H1 (cell line): ENCODE measurements at regions not wholly inside any gene's neighbourhood (a gene's known extent, or its start where the extent isn't known, plus 50 kb on each side); places are given as distances from the start of the nearest gene placed in this dataset.

Source experiments
- CTCF ChIA-PET: fragments of 300-600 bp; sonication (Branson Sonifier 250); formaldehyde crosslinking; loops from one replicate; lab custom pipeline; 2021; ENCODE audit not compliant: partially characterized antibody; lab: Charles Lee
- POLR2A ChIA-PET: fragments of 300-600 bp; sonication (Branson Sonifier 250); formaldehyde crosslinking; loops from one replicate; lab custom pipeline; 2021; ENCODE audit warnings: inconsistent platforms; ENCODE audit not compliant: partially characterized antibody; lab: Charles Lee
- DNase-seq, 2 experiments: peaks; one replicate each; pipeline versions ENCODE4 v3.0.0 to v3.0.0-alpha.2; 2010 to 2022; ENCODE audit warnings: low spot score in 2 of 2, low read depth in 1 of 2, mixed read lengths in 1 of 2
- FAIRE-seq: peaks from 2 replicates; lab custom pipeline; 2011; peaks lifted over from hg19 to GRCh38; lab: Jason Lieb, UNC
- H2AFZ ChIP-seq: 2 replicates; pipeline ENCODE4 v1.8.1; 2012; ENCODE audit warnings: low read length, inconsistent platforms
- H2AK5ac ChIP-seq: 2 replicates; pipeline ENCODE4 v1.6.1; 2013; ENCODE audit warnings: low read depth, low read length
- H2BK120ac ChIP-seq: replicated peaks from 2 replicates; pipeline ENCODE3; 2013; ENCODE audit warnings: low read depth, low read length, inconsistent platforms
- H2BK12ac ChIP-seq: 2 replicates; pipeline ENCODE4 v1.6.1; 2013; ENCODE audit warnings: low read depth, low read length
- H2BK15ac ChIP-seq: 2 replicates; pipeline ENCODE4 v1.6.1; 2013; ENCODE audit warnings: low read length
- H2BK20ac ChIP-seq: 2 replicates; pipeline ENCODE4 v1.6.1; 2013; ENCODE audit warnings: low read length
- H2BK5ac ChIP-seq: 2 replicates; pipeline ENCODE4 v1.6.1; 2013; ENCODE audit warnings: low read depth, low read length
- H3K14ac ChIP-seq: 2 replicates; pipeline ENCODE4 v1.6.1; 2013; ENCODE audit warnings: inconsistent platforms; ENCODE audit not compliant: insufficient read length
- H3K18ac ChIP-seq: 2 replicates; pipeline ENCODE4 v1.6.1; 2013; ENCODE audit warnings: low read length; ENCODE audit errors: extremely low read depth
- H3K23ac ChIP-seq: 2 replicates; pipeline ENCODE4 v1.6.1; 2013; ENCODE audit warnings: inconsistent platforms; ENCODE audit not compliant: insufficient read length
- H3K23me2 ChIP-seq: 2 replicates; pipeline ENCODE4 v1.6.1; 2013; ENCODE audit warnings: low read depth, low read length
- H3K27ac ChIP-seq: 2 replicates; pipeline ENCODE4 v1.6.1; 2011; ENCODE audit warnings: low read depth, low read length, inconsistent platforms
- H3K27me3 ChIP-seq, 4 experiments: replicated peaks in 1 of 4; 1 replicate in 1 of 4; 2 replicates in 3 of 4; pipeline versions ENCODE4 v1.6.1 to v1.8.1; 2011 to 2013; ENCODE audit warnings: low read length in 3 of 4, mild to moderate bottlenecking in 3 of 4, inconsistent platforms in 2 of 4, mixed read lengths in 2 of 4, moderate library complexity in 1 of 4; ENCODE audit not compliant: control insufficient read depth in 3 of 4, insufficient read depth in 3 of 4; ENCODE audit errors: extremely low read depth in 1 of 4
- H3K36me3 ChIP-seq, 4 experiments: 2 replicates each; pipeline versions ENCODE4 v1.6.1 to v1.8.1; 2011 to 2013; ENCODE audit warnings: mild to moderate bottlenecking in 4 of 4, low read length in 3 of 4, moderate library complexity in 2 of 4, control low read depth in 1 of 4, inconsistent platforms in 1 of 4; ENCODE audit not compliant: insufficient read depth in 4 of 4, control insufficient read depth in 2 of 4
- H3K4ac ChIP-seq: replicated peaks from 2 replicates; pipeline ENCODE3; 2013; ENCODE audit warnings: low read length, low read depth, mixed read lengths, inconsistent platforms; ENCODE audit not compliant: insufficient read length
- H3K4me1 ChIP-seq, 4 experiments: replicated peaks in 1 of 4; 1 replicate in 1 of 4; 2 replicates in 3 of 4; pipeline versions ENCODE4 v1.6.1 to v1.8.1; 2011 to 2013; ENCODE audit warnings: low read length in 3 of 4, inconsistent platforms in 2 of 4, mixed read lengths in 1 of 4; ENCODE audit not compliant: insufficient read depth in 4 of 4, control insufficient read depth in 3 of 4
- H3K4me2 ChIP-seq, 2 experiments: 2 replicates each; pipeline versions ENCODE4 v1.6.1 to v1.8.1; 2011 to 2013; ENCODE audit warnings: low read depth in 2 of 2, low read length in 2 of 2, control low read depth in 1 of 2, inconsistent platforms in 1 of 2, mild to moderate bottlenecking in 1 of 2; ENCODE audit not compliant: insufficient read depth in 1 of 2
- H3K4me3 ChIP-seq, 4 experiments: fragments of 200-600, 300-600 bp in 1 of 4; sonication (generic), shearing (Covaris generic), sonication (Bioruptor Twin) in 1 of 4; 2 replicates each; pipeline versions ENCODE4 v1.5.1 to v1.8.1; 2011 to 2016; ENCODE audit warnings: low read length in 4 of 4, low read depth in 3 of 4, control low read depth in 2 of 4, inconsistent platforms in 2 of 4, mild to moderate bottlenecking in 2 of 4, mixed read lengths in 1 of 4, moderate library complexity in 1 of 4; ENCODE audit not compliant: insufficient read depth in 2 of 4; ENCODE audit errors: extremely low read depth in 1 of 4
- H3K56ac ChIP-seq: replicated peaks from 2 replicates; pipeline ENCODE3; 2013; ENCODE audit warnings: low read depth, mild to moderate bottlenecking, mixed read lengths, low read length, inconsistent platforms; ENCODE audit not compliant: insufficient read length
- H3K79me1 ChIP-seq: 2 replicates; pipeline ENCODE4 v1.6.1; 2013; ENCODE audit warnings: low read depth, low read length, control low read depth
- H3K79me2 ChIP-seq, 2 experiments: 2 replicates each; pipeline versions ENCODE4 v1.6.1 to v1.8.1; 2012 to 2013; ENCODE audit warnings: low read length in 2 of 2, mild to moderate bottlenecking in 2 of 2, inconsistent platforms in 1 of 2; ENCODE audit not compliant: insufficient read depth in 2 of 2, control insufficient read depth in 1 of 2
- H3K9ac ChIP-seq, 4 experiments: replicated peaks in 1 of 4; 1 replicate in 1 of 4; 2 replicates in 3 of 4; pipeline versions ENCODE4 v1.6.1 to v1.8.1; 2011 to 2013; ENCODE audit warnings: low read depth in 3 of 4, low read length in 3 of 4, control low read depth in 2 of 4, mild to moderate bottlenecking in 2 of 4, moderate library complexity in 2 of 4, inconsistent platforms in 1 of 4; ENCODE audit errors: extremely low read depth in 1 of 4
- H3K9me3 ChIP-seq, 2 experiments: 2 replicates each; pipeline versions ENCODE4 v1.6.1 to v1.8.1; 2012 to 2013; ENCODE audit warnings: mild to moderate bottlenecking in 2 of 2, moderate library complexity in 2 of 2, control low read depth in 1 of 2, inconsistent platforms in 1 of 2, low read depth in 1 of 2, low read length in 1 of 2, mixed read lengths in 1 of 2; ENCODE audit not compliant: insufficient read depth in 2 of 2
- H4K20me1 ChIP-seq, 2 experiments: replicated peaks in 1 of 2; 2 replicates each; pipeline versions ENCODE3 to v1.8.1; 2011 to 2013; ENCODE audit warnings: inconsistent platforms in 2 of 2, low read length in 2 of 2, mild to moderate bottlenecking in 1 of 2; ENCODE audit not compliant: insufficient read depth in 2 of 2, control insufficient read depth in 1 of 2
- H4K5ac ChIP-seq: 2 replicates; pipeline ENCODE4 v1.6.1; 2013; ENCODE audit warnings: low read length, low read depth, mixed read lengths, inconsistent platforms; ENCODE audit not compliant: insufficient read length
- H4K8ac ChIP-seq: 2 replicates; pipeline ENCODE4 v1.8.0; 2013; ENCODE audit warnings: mild to moderate bottlenecking, moderate library complexity, low read length, inconsistent platforms; ENCODE audit not compliant: insufficient read depth; ENCODE audit errors: extremely low read depth
- H4K91ac ChIP-seq: replicated peaks from 2 replicates; pipeline ENCODE3; 2013; ENCODE audit warnings: low read length, mixed read lengths, inconsistent platforms; ENCODE audit not compliant: insufficient read length
- WGBS, 2 experiments: shearing (Covaris generic) in 1 of 2; methylation state at CpG; one replicate each; pipeline versions ENCODE4 v1.1.6 to v1.1.7; 2013 to 2015; ENCODE audit warnings: low lambda C conversion rate in 2 of 2, mixed read lengths in 2 of 2, inconsistent platforms in 1 of 2, low coverage in 1 of 2, missing lambda C conversion rate in 1 of 2; ENCODE audit not compliant: insufficient replicate concordance in 2 of 2, insufficient coverage in 1 of 2, insufficient read length in 1 of 2; ENCODE audit errors: extremely low coverage in 1 of 2, missing lambda C conversion rate in 1 of 2; 5-methylcytosine and 5-hydroxymethylcytosine counted together
- TF ChIP-seq, protein P1 (sequence below): IDR thresholded peaks from 2 replicates; pipeline ENCODE4 v1.6.1; 2012; ENCODE audit warnings: inconsistent platforms
- TF ChIP-seq, protein P2 (sequence below): IDR thresholded peaks from 2 replicates; pipeline ENCODE4 v1.6.1; 2011; ENCODE audit warnings: low read depth, mild to moderate bottlenecking, low read length; ENCODE audit not compliant: insufficient read depth

DNA sequence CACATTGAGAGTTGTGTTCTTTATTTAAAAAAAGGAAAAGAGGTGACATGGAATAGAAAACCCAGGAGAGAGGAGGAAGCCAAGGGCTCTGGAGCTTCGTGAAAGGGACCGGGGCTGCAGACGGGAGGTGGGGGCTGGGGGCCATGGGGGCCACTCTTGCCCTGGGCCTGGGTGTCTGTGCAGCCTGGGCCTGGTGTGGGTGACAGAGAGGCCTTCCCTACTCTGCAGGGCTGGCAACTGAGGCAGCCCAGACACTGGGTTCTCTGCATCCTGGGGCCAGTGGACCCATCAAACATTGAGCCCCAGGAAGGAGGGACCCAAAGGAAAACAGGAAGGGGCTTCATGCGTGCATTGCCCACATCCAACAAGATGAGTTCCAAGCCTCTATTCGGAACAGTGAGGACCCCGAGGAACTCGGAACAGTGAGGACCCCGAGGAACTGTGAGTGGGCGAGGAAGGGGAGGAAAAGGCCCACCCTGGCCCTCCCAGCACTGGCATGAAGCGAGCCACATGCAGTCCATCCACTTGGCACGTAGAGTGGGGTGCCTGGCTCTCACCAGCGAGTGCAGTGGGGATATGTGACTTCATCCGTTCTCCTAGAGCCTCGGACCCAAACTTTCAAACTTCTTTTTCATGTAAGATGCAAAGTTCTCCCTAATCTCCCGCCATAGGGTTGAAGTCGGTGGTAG, 1121.6 kb downstream of the BRD1 start:
- no peak overlapping the region for H2BK12ac ChIP-seq
- H3K18ac ChIP-seq: no peak overlapping the region
- H2BK20ac ChIP-seq: no peak overlapping the region
- H3K27me3 ChIP-seq: no peaks in the 10 kb centered on the region; a peak in 1 of 7 replicates
- H3K23ac ChIP-seq: no peak overlapping the region
- H3K27ac ChIP-seq: no peak overlapping the region
- no peak overlapping the region for H2BK120ac ChIP-seq
- ChIA-PET POLR2A (no interaction called here), CTCF (no interaction called here)
- FAIRE-seq: no peak
- H2AFZ ChIP-seq: no peak overlapping the region
- H3K56ac ChIP-seq: no peak overlapping the region
- no peaks in the 10 kb centered on the region for H3K36me3 ChIP-seq
- H4K91ac ChIP-seq: no peak overlapping the region
- H4K5ac ChIP-seq: no peak overlapping the region
- no peak for DNase-seq
- no peak overlapping the region for H3K4me3 ChIP-seq
- H3K4me1 ChIP-seq: peaks cover 0 to 8% (median 1%) of the 10 kb centered on the region in 4 experiments; a peak in 2 of 7 replicates
- no peak overlapping the region for H3K14ac ChIP-seq
- H3K23me2 ChIP-seq: 0 out of 2 replicates have a peak, but pooled peaks cover 2% of the 10 kb centered on the region
- 89% methylated on average over 16 of the region's 16 CpGs; no CpG with 5 or more reads in 1 of the 2 experiments for WGBS, 2 experiments
- H4K20me1 ChIP-seq: peaks cover 3 to 15% of the 10 kb centered on the region in 2 experiments
- no peak overlapping the region for H3K9ac ChIP-seq
- H3K79me1 ChIP-seq: peaks cover 3% of the 10 kb centered on the region
- no peak overlapping the region for H4K8ac ChIP-seq
- H2AK5ac ChIP-seq: no peak overlapping the region
- H3K9me3 ChIP-seq: no peaks in the 10 kb centered on the region
- no peak overlapping the region for H2BK5ac ChIP-seq
- TF ChIP-seq, protein P1, sequence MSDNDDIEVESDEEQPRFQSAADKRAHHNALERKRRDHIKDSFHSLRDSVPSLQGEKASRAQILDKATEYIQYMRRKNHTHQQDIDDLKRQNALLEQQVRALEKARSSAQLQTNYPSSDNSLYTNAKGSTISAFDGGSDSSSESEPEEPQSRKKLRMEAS: no peak
- TF ChIP-seq, protein P2, sequence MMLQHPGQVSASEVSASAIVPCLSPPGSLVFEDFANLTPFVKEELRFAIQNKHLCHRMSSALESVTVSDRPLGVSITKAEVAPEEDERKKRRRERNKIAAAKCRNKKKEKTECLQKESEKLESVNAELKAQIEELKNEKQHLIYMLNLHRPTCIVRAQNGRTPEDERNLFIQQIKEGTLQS: no peak
- no peaks in the 10 kb centered on the region for H3K79me2 ChIP-seq
- no peak overlapping the region for H3K4me2 ChIP-seq
- no peak overlapping the region for H2BK15ac ChIP-seq
- no peak overlapping the region for H3K4ac ChIP-seq
